HUES64 (cell line): ENCODE measurements at regions not wholly inside any gene's neighbourhood (a gene's known extent, or its start where the extent isn't known, plus 50 kb on each side); places are given as distances from the start of the nearest gene placed in this dataset.

Experiments used
- H3K27ac ChIP-seq: 2 replicates; pipeline ENCODE4 v1.7.0; 2013; ENCODE audit warnings: low read depth, low read length, inconsistent platforms
- H3K27me3 ChIP-seq: 2 replicates; pipeline ENCODE4 v1.6.1; 2013; ENCODE audit warnings: mild to moderate bottlenecking, low read length; ENCODE audit not compliant: insufficient read depth
- H3K36me3 ChIP-seq: 2 replicates; pipeline ENCODE4 v1.6.1; 2013; ENCODE audit warnings: mild to moderate bottlenecking, low read length; ENCODE audit not compliant: insufficient read depth
- H3K4me1 ChIP-seq: 2 replicates; pipeline ENCODE4 v1.6.1; 2013; ENCODE audit warnings: mild to moderate bottlenecking, low read length, moderate library complexity; ENCODE audit not compliant: insufficient read depth
- H3K4me3 ChIP-seq: 2 replicates; pipeline ENCODE4 v1.5.1; 2013; ENCODE audit warnings: mild to moderate bottlenecking, low read length, moderate library complexity
- H3K9ac ChIP-seq: 2 replicates; pipeline ENCODE4 v1.6.1; 2013; ENCODE audit warnings: mild to moderate bottlenecking, low read depth, low read length
- H3K9me3 ChIP-seq: 2 replicates; pipeline ENCODE4 v1.6.1; 2013; ENCODE audit warnings: low read depth, low read length; ENCODE audit not compliant: insufficient read depth
- WGBS: fragments of 150-250, 120-280 bp; methylation state at CpG from one replicate; pipeline ENCODE4 v1.1.7; 2013; ENCODE audit warnings: missing lambda C conversion rate; 5-methylcytosine and 5-hydroxymethylcytosine counted together

DNA sequence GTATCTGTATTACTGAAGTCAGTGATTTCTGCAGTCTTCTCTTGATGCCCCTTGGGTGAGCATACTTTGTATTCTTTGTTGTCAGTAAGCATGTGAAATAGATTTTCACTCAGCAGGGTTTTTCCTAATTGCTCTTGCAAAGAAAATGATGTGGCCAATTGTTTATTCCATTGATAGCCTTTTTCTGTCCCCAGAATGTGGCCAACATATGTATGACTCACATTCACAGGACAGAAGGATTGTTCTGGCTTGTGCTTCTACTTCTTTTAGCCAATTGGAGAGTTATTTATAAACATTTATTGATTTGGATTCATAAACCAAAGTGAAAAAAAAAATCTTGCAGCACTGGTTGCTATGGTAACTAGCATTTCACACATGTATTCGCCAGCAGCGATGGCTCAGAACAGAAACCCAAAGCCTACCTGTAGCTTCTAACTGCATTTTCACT is 54.4 kb upstream of the RBM24 start:
- H3K27ac ChIP-seq = no peak overlapping the region
- H3K9ac ChIP-seq = no peak overlapping the region
- no peaks in the 10 kb centered on the region for H3K36me3 ChIP-seq
- 90% methylated on average over 2 of the region's 2 CpGs for WGBS
- no peak overlapping the region for H3K4me3 ChIP-seq
- H3K9me3 ChIP-seq = no peaks in the 10 kb centered on the region
- H3K4me1 ChIP-seq = no peaks in the 10 kb centered on the region
- H3K27me3 ChIP-seq = no peaks in the 10 kb centered on the region

- no peak overlapping the region for H3K4me3 ChIP-seq
- H3K27ac ChIP-seq = no peak overlapping the region
- 93% methylated on average over 4 of the region's 4 CpGs for WGBS
- no peak overlapping the region for H3K9ac ChIP-seq
- no peaks in the 10 kb centered on the region for H3K27me3 ChIP-seq
- H3K9me3 ChIP-seq = no peaks in the 10 kb centered on the region
- H3K36me3 ChIP-seq = no peaks in the 10 kb centered on the region
- H3K4me1 ChIP-seq = no peaks in the 10 kb centered on the region
These were observed 53.8 kb upstream of the RBM24 start for GRCh38 chr6:17227403-17227802.
